ENCODE measurements at regions not wholly inside any gene's neighbourhood (a gene's known extent, or its start where the extent isn't known, plus 50 kb on each side); places are given as distances from the start of the nearest gene placed in this dataset.
"Not testable (repeated sequence)": the region's sequence is repeated elsewhere in the genome, so short reads cannot be mapped to it uniquely, and the experiment has no call there.

GRCh38 chr1:90348934-90349333 lies 354.0 kb downstream of the ZNF326 start:
- no peak for DNase-seq

GRCh38 chr1:90348459-90348858 lies 353.5 kb downstream of the ZNF326 start:
- not testable (repeated sequence) for DNase-seq

GRCh38 chr1:90347366-90347765 lies 352.5 kb downstream of the ZNF326 start:
- DNase-seq: no peak

- DNase-seq: no peak
Observed at GRCh38 chr1:90346757-90347156, 351.8 kb downstream of the ZNF326 start.

- DNase-seq: no peak
Observed at GRCh38 chr1:90346349-90346748, 351.4 kb downstream of the ZNF326 start.

- DNase-seq: no peak
Observed at GRCh38 chr1:90344963-90345730, 350.2 kb downstream of the ZNF326 start.

GRCh38 chr1:90341516-90341915 lies 346.6 kb downstream of the ZNF326 start:
- no peak for DNase-seq

GRCh38 chr1:90340606-90341005 lies 345.7 kb downstream of the ZNF326 start:
- DNase-seq: no peak

GRCh38 chr1:90339811-90340210 lies 344.9 kb downstream of the ZNF326 start:
- no peak for DNase-seq

- no peak for DNase-seq
Observed at GRCh38 chr1:90336552-90337324, 341.8 kb downstream of the ZNF326 start.

GRCh38 chr1:90335558-90335957 lies 340.6 kb downstream of the ZNF326 start:
- no peak for DNase-seq

GRCh38 chr1:90334137-90334536 lies 339.2 kb downstream of the ZNF326 start:
- no peak for DNase-seq

GRCh38 chr1:90325168-90325567 lies 330.3 kb downstream of the ZNF326 start:
- no peak for DNase-seq

- no peak for DNase-seq
Observed at GRCh38 chr1:90322186-90322585, 327.3 kb downstream of the ZNF326 start.

- DNase-seq: no peak
Observed at GRCh38 chr1:90319918-90320317, 325.0 kb downstream of the ZNF326 start.

GRCh38 chr1:90318431-90318830 lies 323.5 kb downstream of the ZNF326 start:
- no peak for DNase-seq

- DNase-seq: no peak
Observed at GRCh38 chr1:90317628-90318027, 322.7 kb downstream of the ZNF326 start.

GRCh38 chr1:90314533-90314932 lies 319.6 kb downstream of the ZNF326 start:
- DNase-seq: no peak

GRCh38 chr1:90313778-90314177 lies 318.9 kb downstream of the ZNF326 start:
- no peak for DNase-seq

GRCh38 chr1:90309806-90310205 lies 314.9 kb downstream of the ZNF326 start:
- DNase-seq: no peak

- DNase-seq: no peak
Observed at GRCh38 chr1:90308421-90308820, 313.5 kb downstream of the ZNF326 start.

- no peak for DNase-seq
Observed at GRCh38 chr1:90305577-90305976, 310.7 kb downstream of the ZNF326 start.

GRCh38 chr1:90296327-90296726 lies 301.4 kb downstream of the ZNF326 start:
- no peak for DNase-seq

- no peak for DNase-seq
Observed at GRCh38 chr1:90295534-90295933, 300.6 kb downstream of the ZNF326 start.

Measured in right kidney (tissue), 1 donor.